H4 (cell line): ENCODE measurements at regions not wholly inside any gene's neighbourhood (a gene's known extent, or its start where the extent isn't known, plus 50 kb on each side); places are given as distances from the start of the nearest gene placed in this dataset.

Experiments
- DNase-seq: peaks from one replicate; pipeline ENCODE4 v3.0.0-alpha.2; 2015; ENCODE audit warnings: low spot score

DNA sequence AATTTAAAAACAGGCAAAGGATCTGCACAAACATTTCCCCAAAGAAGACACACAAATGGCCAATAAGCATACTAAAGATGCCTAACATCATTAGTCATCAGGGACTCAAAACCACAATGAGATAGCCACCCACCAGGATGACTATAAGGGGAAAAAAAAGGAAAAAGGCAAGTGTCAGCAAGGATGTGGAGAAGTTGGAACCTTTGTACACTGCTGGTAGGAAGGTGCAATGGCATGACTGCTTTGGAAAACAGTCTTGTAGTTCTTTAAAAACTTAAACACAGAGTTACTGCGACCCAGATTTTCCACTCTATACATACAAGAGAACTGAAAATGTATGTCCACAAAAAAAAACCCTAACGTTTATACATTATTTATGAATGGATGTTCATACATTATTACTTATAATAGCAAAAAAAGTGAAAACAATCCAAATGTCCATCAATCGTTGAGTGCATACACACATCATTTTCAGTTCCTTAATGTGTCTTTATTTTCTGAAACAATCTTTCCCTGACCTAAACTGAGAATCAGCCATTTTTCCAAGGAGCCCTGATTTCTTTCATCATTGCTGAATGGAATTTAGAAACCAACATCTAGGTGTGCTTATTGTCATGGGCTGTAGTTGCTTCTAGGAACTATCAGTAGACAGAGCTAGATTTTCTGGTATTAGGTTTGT lies 64.7 kb upstream of the TLK1 start:
- peak; percentile 87 for DNase-seq

DNA sequence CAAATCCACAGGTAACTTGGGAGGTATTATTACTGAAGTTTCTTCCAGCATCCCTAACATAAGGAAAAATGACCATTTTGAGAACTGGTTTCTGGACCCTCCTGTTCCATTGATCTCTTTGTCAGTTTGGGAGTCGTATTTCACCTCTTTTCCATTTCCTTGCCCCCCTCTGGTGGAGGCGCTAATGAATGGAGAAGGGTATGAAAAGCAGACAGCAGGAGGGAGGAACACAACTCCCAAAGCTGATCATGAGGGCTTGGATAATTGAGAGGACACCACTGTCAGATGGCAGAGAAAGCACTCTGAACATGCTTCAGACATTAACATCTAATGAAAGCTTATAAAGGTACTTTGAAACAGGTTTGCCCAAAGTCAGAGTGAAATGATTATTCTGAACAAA lies 56.6 kb upstream of the TLK1 start:
- DNase-seq, result no peak

DNA sequence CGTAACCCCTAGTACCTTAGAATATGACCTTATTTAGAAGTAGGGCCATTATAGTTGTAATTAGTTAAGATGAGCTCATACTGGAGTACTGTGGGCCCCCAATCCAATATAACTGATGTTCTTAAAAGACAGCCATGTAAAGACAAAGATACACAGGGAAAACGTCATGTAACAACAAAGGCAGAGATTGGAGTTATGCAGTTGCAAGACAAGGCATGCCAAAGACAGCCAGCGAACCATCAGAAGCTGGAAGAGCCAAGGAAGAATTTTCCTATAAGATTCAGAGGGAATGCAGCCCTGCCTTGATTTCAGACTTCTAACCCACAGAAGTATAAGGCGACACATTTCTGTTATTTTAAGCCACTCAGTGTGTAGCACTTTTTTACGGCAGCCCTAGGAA lies 55.9 kb upstream of the TLK1 start:
- DNase-seq, result no peak

DNA sequence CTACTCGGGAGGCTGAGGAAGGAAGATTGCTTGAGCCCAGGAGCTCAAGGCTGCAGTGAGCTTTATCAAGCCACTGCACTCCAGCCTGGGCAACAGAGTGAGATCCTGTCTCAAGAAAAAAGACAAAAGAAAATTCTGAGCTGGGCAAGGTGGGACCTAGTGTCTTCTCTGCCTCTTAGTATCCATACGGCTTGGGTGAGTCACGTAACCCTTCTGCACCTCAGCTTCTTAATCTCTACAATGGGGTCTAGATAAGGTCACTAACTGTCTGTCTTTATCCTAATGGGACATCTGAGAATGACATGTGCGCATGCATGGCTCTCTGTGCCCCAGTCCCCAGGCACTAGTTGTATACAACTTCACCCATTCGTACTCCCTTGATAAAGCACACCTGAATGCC lies 53.4 kb upstream of the TLK1 start:
- DNase-seq, result no peak

DNA sequence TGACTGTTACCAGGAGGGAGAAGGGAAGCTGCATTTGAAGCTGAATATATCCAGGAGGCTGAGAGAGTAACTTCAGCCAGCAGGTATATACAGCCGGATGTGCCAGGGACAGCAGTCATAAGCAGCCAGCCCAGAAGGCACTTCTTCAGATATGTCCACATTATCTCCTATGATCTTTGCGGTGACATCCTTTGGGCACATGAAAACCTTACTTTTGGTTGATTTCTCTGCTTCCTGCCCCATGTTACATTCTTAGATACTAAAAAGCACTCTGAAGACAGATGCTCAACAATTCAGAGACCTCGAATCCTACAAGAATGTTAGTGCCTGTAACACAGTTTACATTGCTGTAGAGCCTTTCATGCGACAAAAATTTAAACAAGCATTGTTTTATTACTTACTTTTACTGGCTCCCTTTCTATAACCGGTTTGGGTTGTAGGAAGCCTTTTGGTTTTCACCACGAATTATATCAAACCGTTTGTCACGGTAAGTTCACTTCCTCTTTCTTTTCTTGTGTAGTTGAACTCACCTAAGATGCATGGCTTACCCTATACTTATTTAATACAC lies 50.3 kb upstream of the TLK1 start:
- no peak for DNase-seq
